GM23248 (cell line): ENCODE measurements at regions not wholly inside any gene's neighbourhood (a gene's known extent, or its start where the extent isn't known, plus 50 kb on each side); places are given as distances from the start of the nearest gene placed in this dataset.
"Not testable (repeated sequence)": the region's sequence is repeated elsewhere in the genome, so short reads cannot be mapped to it uniquely, and the experiment has no call there.

ENCODE experiments used
- EZH2 ChIP-seq: fragments of 200-600 bp; sonication (generic); IDR thresholded peaks from 2 replicates; pipeline ENCODE4 v1.6.1; 2018; ENCODE audit warnings: antibody characterized with exemption, mild to moderate bottlenecking; ENCODE audit not compliant: insufficient read depth, poor library complexity, severe bottlenecking
- EZH2phosphoT487 ChIP-seq: fragments of 200-600 bp; sonication (generic); IDR thresholded peaks from 2 replicates; pipeline ENCODE4 v1.6.1; 2018; ENCODE audit warnings: antibody characterized with exemption, moderate library complexity, mild to moderate bottlenecking, low read depth; ENCODE audit not compliant: insufficient read depth

GRCh38 chr5:57972099-57972498, 487.8 kb downstream of the PLK2 start:
- not testable (repeated sequence) for TF ChIP-seq EZH2, EZH2phosphoT487
